Keratinocyte (primary cell): ENCODE measurements at regions not wholly inside any gene's neighbourhood (a gene's known extent, or its start where the extent isn't known, plus 50 kb on each side); places are given as distances from the start of the nearest gene placed in this dataset.

Source experiments
- DNase-seq: peaks from one replicate; pipeline ENCODE4 v3.0.0-alpha.2; 2011; ENCODE audit warnings: low read depth, missing footprints, low spot score
- FAIRE-seq: peaks from 2 replicates; lab custom pipeline; 2011; peaks lifted over from hg19 to GRCh38; lab: Jason Lieb, UNC
- H2AFZ ChIP-seq: 2 replicates; pipeline ENCODE4 v1.6.0; 2012; ENCODE audit warnings: low read length, control low read depth, inconsistent platforms; ENCODE audit not compliant: control insufficient read depth
- H3K27ac ChIP-seq: 2 replicates; pipeline ENCODE4 v1.5.1; 2011; ENCODE audit warnings: low read length; ENCODE audit not compliant: control insufficient read depth, insufficient read depth
- H3K27me3 ChIP-seq: 3 replicates; pipeline ENCODE4 v1.6.0; 2011; ENCODE audit warnings: low read length; ENCODE audit not compliant: control insufficient read depth, insufficient read depth; ENCODE audit errors: extremely low read depth
- H3K36me3 ChIP-seq, 2 experiments: 2 replicates in 1 of 2; 3 replicates in 1 of 2; pipeline ENCODE4 v1.5.1; 2011; ENCODE audit warnings: low read length in 2 of 2, mild to moderate bottlenecking in 1 of 2; ENCODE audit not compliant: control insufficient read depth in 2 of 2, insufficient read depth in 2 of 2; ENCODE audit errors: extremely low read depth in 1 of 2
- H3K4me1 ChIP-seq: 3 replicates; pipeline ENCODE4 v1.5.1; 2011; ENCODE audit warnings: low read length; ENCODE audit not compliant: control insufficient read depth, insufficient read depth; ENCODE audit errors: extremely low read depth
- H3K4me2 ChIP-seq: 3 replicates; pipeline ENCODE4 v1.6.0; 2011; ENCODE audit warnings: low read depth, low read length; ENCODE audit not compliant: control insufficient read depth, insufficient read depth; ENCODE audit errors: extremely low read depth
- H3K4me3 ChIP-seq, 3 experiments: fragments of 200-600 bp in 1 of 3; sonication (generic) in 1 of 3; 2 replicates in 2 of 3; 3 replicates in 1 of 3; pipeline ENCODE4 v1.5.1; 2011 to 2016; ENCODE audit warnings: low read length in 3 of 3, mild to moderate bottlenecking in 3 of 3, control low read depth in 2 of 3, inconsistent platforms in 1 of 3, low read depth in 1 of 3, mixed read lengths in 1 of 3, mixed run types in 1 of 3, moderate library complexity in 1 of 3; ENCODE audit not compliant: control insufficient read depth in 2 of 3, insufficient read depth in 2 of 3; ENCODE audit errors: extremely low read depth in 1 of 3
- H3K79me2 ChIP-seq: 2 replicates; pipeline ENCODE4 v1.6.0; 2012; ENCODE audit warnings: low read length; ENCODE audit not compliant: control insufficient read depth, insufficient read depth
- H3K9ac ChIP-seq: 3 replicates; pipeline ENCODE4 v1.6.0; 2011; ENCODE audit warnings: low read length; ENCODE audit not compliant: control insufficient read depth, insufficient read depth; ENCODE audit errors: extremely low read depth
- H3K9me1 ChIP-seq: 3 replicates; pipeline ENCODE4 v1.6.0; 2011; ENCODE audit warnings: low read length; ENCODE audit not compliant: control insufficient read depth, insufficient read depth; ENCODE audit errors: extremely low read depth
- H3K9me3 ChIP-seq: 2 replicates; pipeline ENCODE4 v1.5.1; 2012; ENCODE audit warnings: low read depth, low read length; ENCODE audit not compliant: control insufficient read depth
- H4K20me1 ChIP-seq: 3 replicates; pipeline ENCODE4 v1.6.0; 2011; ENCODE audit warnings: low read length; ENCODE audit not compliant: control insufficient read depth, insufficient read depth; ENCODE audit errors: extremely low read depth
- CTCF ChIP-seq, 3 experiments: IDR thresholded peaks in 1 of 3; conservative IDR thresholded peaks in 1 of 3; optimal IDR thresholded peaks in 1 of 3; 2 replicates in 2 of 3; 3 replicates in 1 of 3; pipeline versions ENCODE3 to v1.5.1; 2011; ENCODE audit warnings: low read length in 3 of 3, mild to moderate bottlenecking in 3 of 3, moderate library complexity in 2 of 3, control low read depth in 1 of 3, inconsistent platforms in 1 of 3; ENCODE audit not compliant: insufficient read depth in 2 of 3; ENCODE audit errors: extremely low read depth in 1 of 3
- EZH2 ChIP-seq: IDR thresholded peaks from one replicate; pipeline ENCODE4 v1.6.1; 2012; ENCODE audit warnings: inconsistent platforms, mild to moderate bottlenecking, low read length, moderate library complexity
- dilution Hi-C: fragments of 300-500 bp; cut with MboI; formaldehyde crosslinking; loops from one replicate; pipeline ENCODE4 v1.7.0; 2020; ENCODE audit warnings: low sequenced_read_pairs; ENCODE audit not compliant: extremely low pct_ligation_motif_present

DNA sequence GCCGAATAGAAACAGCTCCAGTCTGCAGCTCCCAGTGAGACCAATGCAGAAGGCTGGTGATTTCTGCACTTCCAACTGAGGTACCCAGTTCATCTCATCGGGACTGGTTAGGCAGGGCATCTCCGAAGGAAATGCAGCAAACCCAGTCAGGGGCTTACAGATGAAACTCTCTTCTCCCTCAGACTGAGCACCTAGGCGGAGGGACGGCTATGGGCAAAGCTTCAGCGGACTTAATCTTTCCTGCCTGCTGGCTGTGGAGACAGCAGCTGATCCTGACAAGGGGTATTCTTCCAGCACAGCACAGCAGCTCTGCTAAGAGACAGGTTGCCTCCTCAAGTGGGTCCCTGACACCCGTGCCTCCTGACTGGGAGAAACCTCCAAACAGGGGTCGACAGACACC lies 330.9 kb downstream of the DNAH5 start:
- Histone ChIP-seq H4K20me1 (no peaks in the 10 kb centered on the region), H3K9me1 (no peaks in the 10 kb centered on the region), H3K36me3 (no peaks in the 10 kb centered on the region), H3K9me3 (peaks cover 2% of the 10 kb centered on the region), H3K79me2 (no peaks in the 10 kb centered on the region), H3K27ac (no peak overlapping the region), H3K4me2 (no peak overlapping the region), H3K27me3 (no peaks in the 10 kb centered on the region), H3K9ac (no peak overlapping the region), H3K4me1 (peaks cover 21% of the 10 kb centered on the region), H2AFZ (no peak overlapping the region), H3K4me3 (no peak overlapping the region)
- DNase-seq (no peak), FAIRE-seq (no peak)
- TF ChIP-seq EZH2 (no peak), CTCF (optimal IDR thresholded peaks at IDR 0.05 in 1 of 3, IDR thresholded peaks at IDR 0.05 in 1 of 3, conservative IDR thresholded peaks at IDR 0.05 in 1 of 3; ENCODE audit: extremely low read depth in 1 of 3, insufficient read depth in 2 of 3, low read length in 3 of 3) (no peak)
- dilution Hi-C loops, result no loop called here

- H3K27me3 ChIP-seq, result no peaks in the 10 kb centered on the region
- H3K9me3 ChIP-seq, result peaks cover 2% of the 10 kb centered on the region
- no peaks in the 10 kb centered on the region for H3K79me2 ChIP-seq
- peak overlapping the region; percentile 88 for H3K27ac ChIP-seq
- no peaks in the 10 kb centered on the region for H3K9me1 ChIP-seq
- FAIRE-seq (peak; percentile 90), DNase-seq (peak; percentile 50)
- peak overlapping the region; percentile 46 for H2AFZ ChIP-seq
- peaks cover 22% of the 10 kb centered on the region for H3K4me1 ChIP-seq
- dilution Hi-C loops, result no loop called here
- no peak overlapping the region for H3K9ac ChIP-seq
- peak overlapping the region; percentile 38 for H3K4me2 ChIP-seq
- no peak overlapping the region for H3K4me3 ChIP-seq
- no peaks in the 10 kb centered on the region for H4K20me1 ChIP-seq
- no peak for TF ChIP-seq CTCF (optimal IDR thresholded peaks at IDR 0.05 in 1 of 3, IDR thresholded peaks at IDR 0.05 in 1 of 3, conservative IDR thresholded peaks at IDR 0.05 in 1 of 3; ENCODE audit: extremely low read depth in 1 of 3, insufficient read depth in 2 of 3, low read length in 3 of 3)
- no peaks in the 10 kb centered on the region for H3K36me3 ChIP-seq
These were observed 332.9 kb downstream of the DNAH5 start for GRCh38 chr5:13611604-13612003.
